Adrenal gland (tissue), 5 donors: ENCODE measurements at regions not wholly inside any gene's neighbourhood (a gene's known extent, or its start where the extent isn't known, plus 50 kb on each side); places are given as distances from the start of the nearest gene placed in this dataset.
"Not testable (repeated sequence)": the region's sequence is repeated elsewhere in the genome, so short reads cannot be mapped to it uniquely, and the experiment has no call there.

Source experiments
- POLR2A ChIP-seq, 2 donors: fragments of 450-650 bp; IDR thresholded peaks; one replicate each; pipeline ENCODE4 v1.6.1; 2017; ENCODE audit warnings: antibody characterized with exemption in 2 of 2, mild to moderate bottlenecking in 2 of 2, moderate library complexity in 1 of 2
- TF ChIP-seq, protein P1 (sequence below), 6 experiments: fragments of 450-650 bp in 4 of 6; fragments of 200-600 bp in 2 of 6; sonication (generic) in 1 of 6; IDR thresholded peaks; 1 replicate in 5 of 6; 2 replicates in 1 of 6; pipeline versions ENCODE4 v1.5.1 to v1.8.0; 2016 to 2021; ENCODE audit warnings: antibody characterized with exemption in 6 of 6, mild to moderate bottlenecking in 2 of 6, moderate library complexity in 1 of 6
- donor health status: DM: no; HTN: no; CAD: no.

DNA sequence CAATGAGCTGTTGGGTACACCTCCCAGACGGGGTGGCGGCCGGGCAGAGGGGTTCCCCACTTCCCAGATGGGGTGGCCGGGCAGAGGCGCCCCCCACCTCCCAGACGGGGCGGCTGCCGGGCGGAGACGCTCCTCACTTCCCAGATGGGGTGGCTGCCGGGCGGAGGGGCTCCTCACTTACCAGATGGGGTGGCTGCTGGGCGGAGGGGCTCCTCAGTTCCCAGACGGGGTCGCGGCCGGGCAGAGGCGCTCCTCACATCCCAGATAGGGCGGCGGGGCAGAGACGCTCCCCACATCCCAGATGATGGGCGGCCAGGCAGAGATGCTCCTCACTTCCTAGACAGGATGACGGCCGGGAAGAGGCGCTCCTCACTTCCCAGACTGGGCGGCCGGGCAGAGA lies 185.1 kb downstream of the UTRN start:
- TF ChIP-seq, protein P1, sequence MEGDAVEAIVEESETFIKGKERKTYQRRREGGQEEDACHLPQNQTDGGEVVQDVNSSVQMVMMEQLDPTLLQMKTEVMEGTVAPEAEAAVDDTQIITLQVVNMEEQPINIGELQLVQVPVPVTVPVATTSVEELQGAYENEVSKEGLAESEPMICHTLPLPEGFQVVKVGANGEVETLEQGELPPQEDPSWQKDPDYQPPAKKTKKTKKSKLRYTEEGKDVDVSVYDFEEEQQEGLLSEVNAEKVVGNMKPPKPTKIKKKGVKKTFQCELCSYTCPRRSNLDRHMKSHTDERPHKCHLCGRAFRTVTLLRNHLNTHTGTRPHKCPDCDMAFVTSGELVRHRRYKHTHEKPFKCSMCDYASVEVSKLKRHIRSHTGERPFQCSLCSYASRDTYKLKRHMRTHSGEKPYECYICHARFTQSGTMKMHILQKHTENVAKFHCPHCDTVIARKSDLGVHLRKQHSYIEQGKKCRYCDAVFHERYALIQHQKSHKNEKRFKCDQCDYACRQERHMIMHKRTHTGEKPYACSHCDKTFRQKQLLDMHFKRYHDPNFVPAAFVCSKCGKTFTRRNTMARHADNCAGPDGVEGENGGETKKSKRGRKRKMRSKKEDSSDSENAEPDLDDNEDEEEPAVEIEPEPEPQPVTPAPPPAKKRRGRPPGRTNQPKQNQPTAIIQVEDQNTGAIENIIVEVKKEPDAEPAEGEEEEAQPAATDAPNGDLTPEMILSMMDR (IDR thresholded peaks at IDR 0.05) = not testable (repeated sequence)
- not testable (repeated sequence) for TF ChIP-seq POLR2A (IDR thresholded peaks at IDR 0.05)
